Embryonic facial prominence (tissue), 1 donor: ENCODE measurements at regions not wholly inside any gene's neighbourhood (a gene's known extent, or its start where the extent isn't known, plus 50 kb on each side); places are given as distances from the start of the nearest gene placed in this dataset.
A peak's percentile ranks its signal among the peaks of the same experiment; 100 is the strongest.

ENCODE experiments used
- DNase-seq: peaks from one replicate; pipeline ENCODE4 v3.0.0-alpha.2; 2016; ENCODE audit errors: extremely low spot score

DNA sequence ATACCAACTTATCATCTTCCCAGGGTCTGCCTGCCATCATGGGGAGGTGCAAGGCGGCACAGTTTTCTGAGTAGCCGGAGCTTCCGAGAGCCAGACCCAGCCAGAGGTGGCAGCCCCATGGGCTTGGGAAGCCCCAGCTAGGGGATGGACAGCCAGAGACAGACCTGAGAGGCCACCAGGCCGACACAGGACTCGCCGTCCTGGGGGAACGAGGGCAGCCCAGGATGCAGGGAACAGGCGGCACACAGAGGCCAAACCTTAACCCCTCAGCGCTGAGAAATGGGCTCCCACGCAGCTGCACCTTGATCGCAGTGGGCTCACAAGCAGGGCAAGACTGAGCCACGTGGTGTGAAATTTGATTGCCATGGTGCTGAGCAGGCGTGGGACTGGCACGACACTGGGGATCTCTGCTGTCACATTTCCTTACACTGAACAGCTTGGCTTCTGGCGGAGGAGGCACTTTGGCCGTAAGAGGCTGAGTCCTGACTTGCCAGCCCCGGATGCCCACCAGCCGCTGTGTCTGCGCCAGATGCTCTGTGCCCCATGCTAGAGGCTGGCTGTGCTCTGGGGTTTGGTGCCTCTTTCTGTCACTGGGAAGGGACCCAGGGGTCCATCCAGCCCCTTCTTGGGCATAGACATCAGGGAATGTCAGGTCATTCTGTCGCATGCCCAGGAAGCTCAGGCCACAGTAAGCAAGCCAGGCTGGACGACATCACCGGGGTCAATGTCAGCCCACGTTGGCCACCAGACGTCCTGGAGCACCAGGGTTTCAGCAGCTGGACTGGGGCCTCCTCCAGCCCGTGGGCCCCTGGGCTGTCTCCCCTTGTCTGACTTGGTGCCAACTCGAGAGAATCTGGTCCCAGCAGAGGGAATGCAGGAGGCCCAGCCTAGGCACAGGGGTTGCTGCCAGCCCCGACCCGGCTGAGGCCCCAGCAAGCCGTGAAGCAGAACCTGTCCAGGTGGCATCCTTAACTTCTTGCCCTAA lies 312.1 kb upstream of the MYT1L start:
- no peak for DNase-seq

DNA sequence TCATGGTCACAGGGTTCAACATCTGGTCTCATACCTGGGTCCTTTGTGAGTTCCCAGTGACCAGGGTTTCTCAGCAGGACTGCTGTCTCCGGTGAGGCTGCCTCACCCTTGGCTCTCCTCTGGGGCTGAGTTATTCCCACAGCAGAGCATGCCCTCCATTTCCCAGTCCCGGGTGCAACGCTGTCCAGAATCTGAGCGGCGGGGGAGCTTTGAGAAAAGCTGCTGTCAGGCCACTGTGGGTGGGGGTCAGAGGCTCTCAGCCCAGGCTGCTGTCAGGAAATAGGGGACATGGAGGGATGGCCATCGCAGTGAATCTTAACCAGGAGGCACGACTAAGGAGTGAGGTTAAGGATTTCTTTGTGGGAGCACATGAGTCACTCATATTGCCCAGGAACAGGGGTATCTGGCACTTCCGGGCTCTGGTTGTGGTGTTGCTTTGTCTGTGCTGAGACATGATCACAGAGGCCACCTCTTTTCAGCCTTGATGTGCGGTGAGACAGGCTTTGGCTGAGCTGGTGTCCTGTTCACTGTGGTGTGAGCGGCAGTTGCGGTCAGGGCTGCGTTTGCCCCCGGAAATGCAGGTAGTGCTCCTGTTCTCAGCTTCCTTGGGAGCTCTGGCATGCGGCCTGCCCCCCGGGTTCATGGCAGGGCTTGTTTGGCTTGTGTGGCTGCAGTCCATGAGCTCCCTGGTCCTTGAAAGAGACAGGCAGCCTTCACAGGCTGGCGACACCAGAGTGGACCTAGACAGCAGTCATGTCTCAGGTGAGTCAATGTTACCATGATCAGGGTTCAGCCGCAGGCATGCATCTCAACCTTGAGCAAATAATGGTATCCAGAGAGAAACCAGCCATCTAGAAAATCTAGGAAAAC lies 310.7 kb upstream of the MYT1L start:
- DNase-seq = no peak

DNA sequence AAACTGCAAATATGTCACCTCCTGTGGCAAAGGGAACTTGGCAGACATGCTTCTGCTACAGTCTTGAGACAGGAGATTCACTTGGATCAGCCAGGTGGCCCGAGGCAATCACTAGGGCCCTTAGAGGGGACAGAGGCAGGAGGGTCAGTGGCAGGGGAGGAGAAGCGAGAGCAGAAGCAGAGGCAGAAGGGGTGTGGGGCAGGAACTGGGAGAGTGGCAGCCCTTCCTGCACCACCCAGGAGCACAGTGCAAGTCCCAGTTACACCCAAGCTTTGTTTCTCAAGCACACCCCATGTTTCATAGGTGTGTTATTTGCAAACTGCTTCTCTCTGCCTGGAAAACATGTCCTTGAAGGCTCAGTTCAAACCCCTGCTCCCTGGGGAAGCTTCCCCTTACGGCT lies 309.7 kb upstream of the MYT1L start:
- DNase-seq = no peak

DNA sequence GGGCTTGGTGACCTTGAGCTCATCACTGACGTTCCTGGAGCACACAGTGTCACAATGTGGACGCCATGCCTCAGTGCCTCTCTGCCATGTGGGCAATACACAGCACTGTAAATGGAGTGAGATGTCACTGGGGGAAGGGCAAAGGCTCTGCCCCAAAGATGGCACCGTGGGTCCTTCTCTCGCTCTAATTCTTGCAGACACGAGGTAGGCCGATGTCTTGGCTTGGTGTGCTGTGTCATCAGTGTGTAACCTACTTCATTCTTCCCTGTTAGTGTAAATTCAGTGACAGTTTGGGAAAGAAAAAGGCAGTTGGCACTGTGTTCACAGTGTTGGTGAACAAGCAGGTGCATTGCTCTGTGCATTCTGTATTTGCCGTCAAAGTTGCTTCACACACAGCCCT lies 309.3 kb upstream of the MYT1L start:
- no peak for DNase-seq

DNA sequence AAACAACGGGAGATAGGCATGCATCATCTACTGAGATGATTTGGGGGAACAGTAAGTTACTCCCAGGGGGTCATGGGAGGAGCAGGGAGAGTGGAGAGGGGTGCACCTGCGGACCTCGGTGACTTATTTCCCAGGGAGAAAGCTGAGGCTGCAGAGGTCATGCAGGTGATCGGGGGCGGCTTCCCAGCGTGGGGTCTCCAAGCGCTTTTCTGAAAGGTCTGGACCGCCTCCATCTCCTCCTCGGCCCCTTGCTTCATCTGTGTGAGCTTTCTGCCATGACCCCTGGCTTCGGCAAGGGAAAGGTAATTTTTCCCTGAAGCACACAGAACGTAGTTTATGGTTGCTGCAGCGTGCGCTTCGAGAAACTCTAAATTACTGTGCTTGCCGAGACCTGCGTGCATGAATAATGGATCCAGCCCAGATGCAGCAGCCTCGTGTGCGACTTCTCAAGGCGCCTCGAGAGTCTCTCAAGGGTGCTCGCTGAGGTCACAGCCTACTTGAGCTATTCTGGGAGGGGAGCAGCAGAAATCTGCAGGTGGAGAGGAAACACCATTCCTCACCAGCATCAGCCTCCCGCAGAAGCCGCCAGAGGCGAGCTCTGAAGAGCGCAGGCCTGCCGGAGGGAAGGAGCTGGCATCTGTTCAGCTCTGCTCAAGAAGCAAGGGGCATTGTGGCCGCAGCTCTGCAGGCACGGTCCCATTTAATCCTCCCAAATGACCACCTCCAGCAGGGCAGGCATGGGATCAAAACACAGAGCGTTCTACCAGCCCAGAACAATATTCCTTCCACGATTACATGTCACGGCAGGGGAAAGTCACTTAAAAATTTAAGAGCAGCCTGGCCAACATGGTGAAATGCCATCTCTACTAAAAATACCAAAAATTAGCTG lies 308.4 kb upstream of the MYT1L start:
- no peak for DNase-seq

DNA sequence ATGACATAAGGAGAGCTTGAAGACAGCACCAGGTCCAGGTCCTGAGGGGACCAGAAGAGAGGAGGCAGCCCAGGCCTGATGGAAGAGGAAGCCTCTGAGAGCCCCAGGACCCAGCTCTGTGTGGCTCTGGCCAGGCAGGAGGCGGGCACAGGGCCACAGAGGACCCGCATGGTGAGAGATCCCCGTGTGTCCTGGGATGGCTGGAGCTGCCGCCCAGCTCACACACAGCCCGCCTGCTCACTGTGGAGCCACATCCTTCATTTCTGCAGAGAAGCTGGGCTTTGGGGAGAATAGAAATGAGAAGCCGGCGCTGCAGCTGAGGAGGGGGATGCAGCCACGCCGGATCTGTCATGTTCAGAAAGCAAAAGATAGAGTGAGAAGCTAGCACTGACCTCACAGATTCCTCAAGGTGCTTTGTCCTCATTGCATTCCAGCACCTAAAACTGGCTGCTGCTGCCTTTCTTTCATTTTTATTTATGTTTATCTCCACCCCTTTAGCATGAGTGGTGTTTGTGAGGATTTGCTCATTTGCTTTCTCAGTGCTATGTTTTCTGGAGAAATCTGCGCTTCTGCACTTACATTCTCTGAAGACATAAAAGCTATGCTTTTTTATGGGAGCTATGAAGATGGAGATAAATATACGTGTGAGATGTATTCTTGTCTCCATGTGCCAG lies 307.6 kb upstream of the MYT1L start:
- no peak for DNase-seq

DNA sequence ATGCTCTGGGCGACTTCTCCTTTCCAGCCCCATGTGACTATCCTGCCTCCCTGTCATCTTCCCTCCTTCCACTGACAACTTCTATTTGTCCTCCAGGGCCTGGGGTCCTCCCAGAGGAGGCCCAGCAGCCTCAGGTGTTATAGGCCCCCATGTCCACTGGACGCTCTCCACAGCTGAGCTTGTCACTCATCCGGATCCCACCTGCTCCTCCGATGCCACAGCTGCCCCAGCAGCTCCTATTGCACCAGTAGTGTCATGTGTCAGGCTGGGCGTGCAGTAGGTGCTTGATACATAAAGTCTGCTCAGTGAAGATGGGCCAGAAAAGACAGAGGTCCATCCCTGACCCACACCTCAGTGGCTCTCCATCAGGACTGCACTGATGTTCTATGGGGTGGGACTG lies 305.7 kb upstream of the MYT1L start:
- DNase-seq = no peak

DNA sequence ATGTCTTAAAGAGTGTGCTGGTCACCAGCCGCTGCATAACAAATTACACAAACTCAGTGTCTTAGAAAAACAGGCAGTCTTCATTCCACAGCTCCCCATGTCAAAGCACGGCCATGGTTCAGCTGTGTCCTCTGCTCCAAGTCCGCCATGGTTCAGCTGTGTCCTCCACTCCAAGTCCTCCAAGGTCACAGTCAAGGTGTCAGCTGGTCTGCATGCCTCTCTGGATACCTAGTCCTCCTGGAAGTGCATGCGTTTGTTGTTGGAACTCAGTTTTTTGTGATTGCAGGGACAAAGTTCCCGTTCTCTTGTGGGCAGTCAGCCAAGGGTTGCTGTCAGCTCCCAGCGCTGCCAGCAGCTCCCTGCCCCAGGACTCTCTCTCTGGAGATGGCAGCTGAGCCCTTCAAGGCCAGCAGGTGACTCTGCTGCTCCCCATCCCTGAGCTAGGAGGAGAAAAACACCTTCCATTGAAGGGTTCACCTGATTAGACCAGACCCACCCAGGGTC lies 304.0 kb upstream of the MYT1L start:
- no peak for DNase-seq

DNA sequence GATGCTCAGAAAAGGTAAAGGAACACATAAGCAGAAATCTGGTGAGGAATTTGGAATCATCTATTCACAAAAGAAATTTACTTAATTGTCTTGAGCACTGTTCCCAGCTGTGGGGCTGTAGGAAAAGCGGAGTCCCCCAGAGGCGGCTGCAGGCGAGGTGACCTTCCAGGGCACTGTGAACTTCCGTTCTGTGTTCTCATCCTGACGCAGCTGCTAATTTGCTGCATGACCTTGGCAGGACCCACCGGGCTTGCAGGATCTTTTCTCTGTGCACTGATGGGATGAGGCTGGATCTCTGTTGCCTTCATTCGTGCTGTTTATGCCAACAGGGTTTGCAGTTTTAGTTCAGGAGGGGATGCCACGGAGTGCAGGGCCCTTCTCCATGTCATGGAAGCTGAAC lies 301.9 kb upstream of the MYT1L start:
- DNase-seq = no peak

DNA sequence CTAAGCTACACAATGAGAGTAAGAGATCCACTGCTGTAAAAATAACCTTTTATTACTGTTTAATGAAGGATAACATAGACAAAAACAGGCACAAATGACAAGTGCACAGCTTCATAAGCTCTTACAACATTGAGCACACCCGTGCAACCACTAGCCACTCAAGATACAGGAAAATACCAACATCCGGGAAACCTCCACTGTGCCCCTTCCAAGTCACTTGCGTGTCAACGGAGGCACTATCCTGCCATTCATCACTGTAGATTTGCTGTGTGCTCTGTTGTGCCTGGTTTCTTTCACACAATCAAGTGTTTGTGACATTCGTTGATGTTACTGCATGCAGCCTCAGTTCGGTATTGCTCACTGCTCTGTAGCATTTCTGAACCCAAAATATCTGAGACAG lies 292.9 kb upstream of the MYT1L start:
- no peak for DNase-seq

DNA sequence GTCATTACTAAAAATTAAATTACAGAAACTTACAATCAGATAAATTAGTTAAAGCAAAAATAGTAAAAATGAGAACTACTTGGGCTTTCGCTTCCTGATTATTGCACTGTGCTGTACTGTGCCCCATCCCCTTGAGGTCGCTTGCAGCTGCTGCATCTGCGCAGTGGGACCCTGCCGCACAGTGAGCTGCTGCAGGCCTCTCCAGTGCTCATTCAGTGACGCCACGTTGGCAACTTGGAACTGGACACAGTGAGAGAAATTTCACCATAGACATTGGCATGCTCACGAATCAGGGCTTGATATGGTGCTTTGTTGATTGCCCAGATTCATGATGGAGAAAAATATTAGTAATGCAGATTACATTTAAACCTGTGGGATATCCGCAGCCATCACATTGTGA lies 290.8 kb upstream of the MYT1L start:
- no peak for DNase-seq

DNA sequence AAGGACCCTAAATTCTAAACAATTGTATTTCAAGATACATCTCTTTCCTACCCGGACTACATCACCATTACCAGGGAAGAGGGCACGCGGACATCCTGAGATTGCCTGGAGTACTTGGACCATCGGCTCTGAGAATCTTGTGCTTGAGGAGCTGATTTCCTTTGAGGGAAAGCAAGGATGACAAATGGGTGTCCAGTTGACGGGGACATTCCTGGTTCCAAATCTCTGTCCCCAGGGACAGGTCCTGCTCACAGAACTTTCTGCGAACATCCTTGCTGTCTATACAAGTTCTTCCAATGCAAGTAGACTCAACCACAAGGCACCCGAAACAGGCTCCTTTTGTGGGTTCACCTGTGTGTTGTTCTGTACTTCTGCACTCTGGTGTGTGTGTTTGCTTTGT lies 289.5 kb upstream of the MYT1L start:
- DNase-seq = no peak

DNA sequence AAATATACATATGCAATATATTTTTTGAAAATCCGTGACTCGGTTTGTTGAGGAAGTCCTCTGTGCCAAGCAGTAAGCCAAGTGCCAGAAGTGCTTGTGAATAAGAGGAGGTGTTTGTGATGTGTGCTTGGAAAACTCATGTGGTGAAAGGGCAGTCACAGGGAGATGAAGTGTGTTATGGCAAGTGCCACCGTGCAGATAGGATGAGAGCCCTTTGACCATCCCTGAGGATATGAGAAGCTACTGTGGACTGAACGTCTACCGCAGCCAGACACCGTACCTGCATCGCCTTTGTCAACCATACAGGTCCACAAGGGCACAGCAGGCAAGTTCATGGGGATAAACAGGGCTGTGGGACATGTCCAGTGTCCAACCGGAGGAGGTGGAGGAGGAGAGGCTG lies 288.9 kb upstream of the MYT1L start:
- DNase-seq = no peak

DNA sequence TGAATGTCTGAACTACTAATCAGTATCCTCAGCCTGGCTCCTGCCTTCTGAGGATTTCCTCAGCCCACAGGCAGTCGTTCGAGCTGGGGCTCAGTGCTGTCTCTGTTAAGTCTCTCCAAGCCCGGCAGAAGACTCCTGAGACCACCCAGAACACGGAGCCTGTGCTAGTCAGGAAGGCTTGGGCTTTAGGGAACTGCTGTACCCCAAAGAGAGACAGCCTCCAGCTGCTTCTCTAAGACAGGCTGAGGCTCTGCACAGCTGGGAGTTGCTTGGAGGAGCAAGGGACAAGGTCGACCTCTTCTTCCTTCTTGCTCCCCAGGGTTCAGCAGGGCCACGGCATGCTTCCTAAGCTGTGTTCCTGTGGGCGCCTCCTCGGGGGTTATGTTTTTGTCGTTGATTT lies 283.4 kb upstream of the MYT1L start:
- no peak for DNase-seq

DNA sequence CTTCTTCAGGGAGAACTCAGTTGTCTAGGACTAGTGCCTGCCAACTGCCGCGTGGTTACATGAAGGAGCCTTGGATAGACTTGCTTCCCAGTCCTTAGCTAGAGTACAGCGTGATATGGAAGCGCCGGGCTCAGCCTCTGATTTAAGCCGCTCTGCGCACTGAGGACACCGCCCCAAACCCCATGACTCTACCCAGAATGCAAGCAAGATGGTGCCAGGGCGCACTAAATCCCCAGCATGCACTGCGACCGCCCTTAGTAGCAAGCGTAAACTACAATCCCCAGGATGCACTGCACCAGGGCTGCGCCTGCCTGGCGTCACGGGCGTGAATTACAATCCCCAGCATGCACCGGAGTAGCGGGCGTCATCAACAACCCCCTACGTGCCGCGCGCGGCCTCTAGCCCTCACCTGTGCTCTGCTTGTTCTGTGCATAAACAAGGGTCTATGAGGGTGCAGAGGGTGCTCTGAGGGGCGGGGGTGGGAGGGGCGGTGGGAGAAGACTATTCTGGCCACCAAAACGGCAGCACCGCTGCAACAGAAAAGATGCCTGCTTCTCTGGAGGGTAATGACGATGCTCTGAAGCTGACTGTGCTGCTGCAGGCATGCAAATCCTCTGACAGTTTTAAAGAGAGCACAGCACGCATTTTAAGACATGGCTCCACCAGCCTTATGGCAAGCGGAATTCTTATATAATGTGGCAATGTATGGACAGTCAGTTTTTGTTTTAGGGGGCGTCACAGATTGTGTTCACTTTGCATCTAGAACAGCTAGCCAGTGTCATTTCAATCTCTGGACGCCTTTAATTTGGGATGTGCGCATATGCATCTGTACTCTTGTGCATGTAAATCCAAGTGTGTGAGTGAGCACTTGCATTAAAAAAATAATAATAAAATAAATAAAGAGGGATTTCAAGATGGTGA lies 282.5 kb upstream of the MYT1L start:
- peak; percentile 92 for DNase-seq

DNA sequence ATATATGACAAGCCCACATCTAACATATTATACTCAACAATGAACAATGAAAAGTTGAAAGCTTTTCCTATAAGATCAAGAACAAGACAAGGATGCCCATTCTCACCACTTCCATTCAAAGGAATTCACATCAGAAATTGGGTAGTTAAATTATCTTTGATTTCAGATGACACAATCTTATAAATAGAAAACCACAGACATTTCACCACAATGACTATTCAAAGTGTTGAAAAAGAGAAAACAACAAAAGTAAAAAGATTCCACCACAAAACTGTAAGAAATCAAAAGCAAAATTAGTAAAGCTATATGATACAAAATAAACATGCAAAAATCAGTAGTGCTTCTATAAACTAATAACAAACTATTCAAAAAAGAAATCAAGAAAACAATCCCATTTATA lies 279.7 kb upstream of the MYT1L start:
- DNase-seq = no peak

DNA sequence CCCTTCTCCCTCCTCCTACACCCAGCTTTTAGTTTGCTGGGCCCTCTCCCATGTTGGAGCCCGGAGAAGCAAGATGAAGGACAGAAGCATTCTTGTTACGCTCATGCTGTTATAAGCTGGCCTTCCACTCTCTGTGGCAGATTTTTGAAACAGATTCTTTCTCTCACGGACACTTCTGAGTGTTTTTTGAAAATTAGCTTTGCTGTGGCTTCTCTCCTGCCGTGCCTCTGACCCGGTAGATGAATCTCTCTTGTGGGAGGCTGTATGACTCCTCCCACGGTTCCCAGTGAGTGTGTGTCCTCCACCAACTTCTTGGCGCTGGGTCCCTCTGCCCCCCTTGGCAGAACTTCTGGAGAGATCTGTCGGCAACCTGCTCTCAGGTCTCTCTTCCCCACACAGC lies 269.3 kb upstream of the MYT1L start:
- no peak for DNase-seq

DNA sequence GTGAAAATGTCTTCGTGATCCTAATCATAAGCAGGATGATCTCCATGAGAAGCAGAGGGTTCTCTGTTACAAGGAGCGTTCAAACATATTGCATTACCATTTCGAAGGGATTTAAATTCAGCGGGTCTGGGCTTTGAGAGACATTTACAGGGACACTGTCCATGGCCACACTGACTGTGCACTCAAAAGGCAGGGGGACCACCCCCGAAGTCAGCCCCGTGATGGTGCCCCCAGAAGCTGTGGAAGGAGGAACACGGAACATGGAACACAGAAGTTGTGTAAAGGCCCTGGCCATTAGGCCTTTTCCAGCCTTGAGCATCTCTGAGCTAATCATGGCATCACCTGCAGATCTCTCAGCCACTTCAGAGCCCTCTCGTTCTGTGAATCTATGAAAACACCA lies 268.4 kb upstream of the MYT1L start:
- DNase-seq = no peak

DNA sequence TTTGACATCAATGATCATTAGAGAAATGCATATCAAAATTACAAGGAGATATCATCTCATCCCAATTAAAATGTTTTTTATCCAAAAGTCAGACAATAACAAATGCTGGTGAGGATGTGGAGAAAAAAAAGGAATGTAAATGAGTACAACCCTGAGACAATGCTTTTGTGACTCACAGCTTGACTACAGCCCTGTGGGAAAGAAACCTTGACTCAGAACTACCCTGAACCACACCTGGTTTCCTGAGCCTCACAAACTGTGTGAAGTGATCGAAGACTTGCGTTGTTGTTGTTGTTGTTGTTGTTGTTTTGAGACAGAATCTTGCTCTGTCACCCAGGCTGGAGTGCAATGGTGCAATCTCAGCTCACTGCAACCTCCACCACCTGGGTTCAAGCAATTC lies 266.6 kb upstream of the MYT1L start:
- no peak for DNase-seq

DNA sequence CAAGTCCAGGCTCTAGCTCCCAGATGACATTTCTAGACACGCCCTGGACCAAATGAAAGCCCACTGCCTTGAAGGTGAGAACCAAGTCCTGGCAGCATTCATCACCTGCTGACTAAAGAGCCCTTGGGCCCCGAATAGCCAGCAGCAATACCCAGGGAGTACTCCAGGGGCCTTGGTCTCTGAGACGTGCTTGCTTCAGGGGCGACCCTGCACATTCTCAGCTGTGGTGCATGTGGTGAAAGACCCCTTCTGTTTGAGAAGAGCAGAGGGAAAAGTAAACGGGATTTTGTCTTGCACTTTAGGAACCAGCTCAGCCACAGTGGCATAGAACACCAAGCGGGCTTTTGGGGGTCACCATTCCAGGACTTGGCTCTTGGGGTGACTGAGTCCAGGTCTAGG lies 260.5 kb upstream of the MYT1L start:
- no peak for DNase-seq
